Activated naive CD8-positive, alpha-beta T cell (primary cell): ENCODE measurements at regions not wholly inside any gene's neighbourhood (a gene's known extent, or its start where the extent isn't known, plus 50 kb on each side); places are given as distances from the start of the nearest gene placed in this dataset.

ENCODE experiments used
- H3K27ac Mint-ChIP-seq: one replicate; pipeline ENCODE4 v1.8.0; 2021; ENCODE audit warnings: mixed read lengths
- H3K27me3 Mint-ChIP-seq: one replicate; pipeline ENCODE4 v1.8.0; 2021; ENCODE audit warnings: mixed read lengths
- H3K36me3 Mint-ChIP-seq: one replicate; pipeline ENCODE4 v1.8.0; 2021; ENCODE audit warnings: mixed read lengths
- H3K4me1 Mint-ChIP-seq: one replicate; pipeline ENCODE4 v1.8.0; 2021; ENCODE audit warnings: low read depth, mixed read lengths
- H3K4me3 Mint-ChIP-seq: one replicate; pipeline ENCODE4 v1.8.0; 2021; ENCODE audit warnings: mild to moderate bottlenecking, mixed read lengths
- H3K9me3 Mint-ChIP-seq: one replicate; pipeline ENCODE4 v1.8.0; 2021; ENCODE audit warnings: low read depth, mixed read lengths

- H3K9me3 Mint-ChIP-seq = peaks cover 4% of the 10 kb centered on the region
- H3K27ac Mint-ChIP-seq = no peak overlapping the region
- H3K36me3 Mint-ChIP-seq = no peaks in the 10 kb centered on the region
- H3K4me3 Mint-ChIP-seq = no peak overlapping the region
- no peaks in the 10 kb centered on the region for H3K27me3 Mint-ChIP-seq
- H3K4me1 Mint-ChIP-seq = no peaks in the 10 kb centered on the region
Measured at GRCh38 chr5:125464847-125465432, 718.5 kb upstream of the ZNF608 start.

- Mint-ChIP-seq H3K4me1 (no peaks in the 10 kb centered on the region), H3K36me3 (no peaks in the 10 kb centered on the region), H3K9me3 (peaks cover 4% of the 10 kb centered on the region), H3K4me3 (no peak overlapping the region), H3K27ac (no peak overlapping the region), H3K27me3 (no peaks in the 10 kb centered on the region)
Measured at GRCh38 chr5:125465703-125466102, 719.3 kb upstream of the ZNF608 start.

- Mint-ChIP-seq H3K36me3 (no peaks in the 10 kb centered on the region), H3K9me3 (peaks cover 4% of the 10 kb centered on the region), H3K4me3 (no peak overlapping the region), H3K4me1 (no peaks in the 10 kb centered on the region), H3K27me3 (no peaks in the 10 kb centered on the region), H3K27ac (no peak overlapping the region)
Measured at GRCh38 chr5:125467222-125467621, 720.8 kb upstream of the ZNF608 start.

GRCh38 chr5:125470280-125470902, 724.0 kb upstream of the ZNF608 start:
- H3K4me3 Mint-ChIP-seq = no peak overlapping the region
- H3K9me3 Mint-ChIP-seq = peaks cover 4% of the 10 kb centered on the region
- no peak overlapping the region for H3K27ac Mint-ChIP-seq
- H3K4me1 Mint-ChIP-seq = no peaks in the 10 kb centered on the region
- H3K27me3 Mint-ChIP-seq = no peaks in the 10 kb centered on the region
- H3K36me3 Mint-ChIP-seq = no peaks in the 10 kb centered on the region

- H3K4me3 Mint-ChIP-seq = no peak overlapping the region
- H3K27ac Mint-ChIP-seq = no peak overlapping the region
- no peaks in the 10 kb centered on the region for H3K9me3 Mint-ChIP-seq
- H3K4me1 Mint-ChIP-seq = no peaks in the 10 kb centered on the region
- H3K27me3 Mint-ChIP-seq = no peaks in the 10 kb centered on the region
- H3K36me3 Mint-ChIP-seq = no peaks in the 10 kb centered on the region
Measured at GRCh38 chr5:125476901-125477585, 730.6 kb upstream of the ZNF608 start.

- H3K4me1 Mint-ChIP-seq = no peaks in the 10 kb centered on the region
- H3K27me3 Mint-ChIP-seq = no peaks in the 10 kb centered on the region
- no peaks in the 10 kb centered on the region for H3K36me3 Mint-ChIP-seq
- no peak overlapping the region for H3K4me3 Mint-ChIP-seq
- no peak overlapping the region for H3K27ac Mint-ChIP-seq
- no peaks in the 10 kb centered on the region for H3K9me3 Mint-ChIP-seq
Measured at GRCh38 chr5:125477586-125477975, 731.1 kb upstream of the ZNF608 start.

- H3K27me3 Mint-ChIP-seq = no peaks in the 10 kb centered on the region
- no peaks in the 10 kb centered on the region for H3K4me1 Mint-ChIP-seq
- no peak overlapping the region for H3K27ac Mint-ChIP-seq
- no peaks in the 10 kb centered on the region for H3K9me3 Mint-ChIP-seq
- H3K36me3 Mint-ChIP-seq = no peaks in the 10 kb centered on the region
- no peak overlapping the region for H3K4me3 Mint-ChIP-seq
Measured at GRCh38 chr5:125478599-125478998, 732.2 kb upstream of the ZNF608 start.

- H3K27me3 Mint-ChIP-seq = no peaks in the 10 kb centered on the region
- no peak overlapping the region for H3K4me3 Mint-ChIP-seq
- H3K9me3 Mint-ChIP-seq = no peaks in the 10 kb centered on the region
- H3K27ac Mint-ChIP-seq = no peak overlapping the region
- H3K36me3 Mint-ChIP-seq = no peaks in the 10 kb centered on the region
- no peaks in the 10 kb centered on the region for H3K4me1 Mint-ChIP-seq
Measured at GRCh38 chr5:125480911-125481310, 734.5 kb upstream of the ZNF608 start.

GRCh38 chr5:125481506-125482465, 735.3 kb upstream of the ZNF608 start:
- Mint-ChIP-seq H3K4me1 (no peaks in the 10 kb centered on the region), H3K36me3 (no peaks in the 10 kb centered on the region), H3K9me3 (no peaks in the 10 kb centered on the region), H3K27ac (no peak overlapping the region), H3K4me3 (no peak overlapping the region), H3K27me3 (no peaks in the 10 kb centered on the region)

- Mint-ChIP-seq H3K27me3 (no peaks in the 10 kb centered on the region), H3K9me3 (no peaks in the 10 kb centered on the region), H3K4me3 (no peak overlapping the region), H3K27ac (no peak overlapping the region), H3K4me1 (no peaks in the 10 kb centered on the region), H3K36me3 (no peaks in the 10 kb centered on the region)
Measured at GRCh38 chr5:125483609-125484008, 737.2 kb upstream of the ZNF608 start.

GRCh38 chr5:125484272-125484741, 737.9 kb upstream of the ZNF608 start:
- Mint-ChIP-seq H3K27ac (no peak overlapping the region), H3K27me3 (no peaks in the 10 kb centered on the region), H3K4me1 (no peaks in the 10 kb centered on the region), H3K36me3 (no peaks in the 10 kb centered on the region), H3K4me3 (no peak overlapping the region), H3K9me3 (no peaks in the 10 kb centered on the region)

GRCh38 chr5:125484742-125485641, 738.6 kb upstream of the ZNF608 start:
- Mint-ChIP-seq H3K4me1 (no peaks in the 10 kb centered on the region), H3K27ac (no peak overlapping the region), H3K9me3 (no peaks in the 10 kb centered on the region), H3K36me3 (no peaks in the 10 kb centered on the region), H3K27me3 (no peaks in the 10 kb centered on the region), H3K4me3 (no peak overlapping the region)

- no peaks in the 10 kb centered on the region for H3K9me3 Mint-ChIP-seq
- no peak overlapping the region for H3K4me3 Mint-ChIP-seq
- no peaks in the 10 kb centered on the region for H3K27me3 Mint-ChIP-seq
- H3K4me1 Mint-ChIP-seq = no peaks in the 10 kb centered on the region
- no peaks in the 10 kb centered on the region for H3K36me3 Mint-ChIP-seq
- no peak overlapping the region for H3K27ac Mint-ChIP-seq
Measured at GRCh38 chr5:125485771-125486170, 739.3 kb upstream of the ZNF608 start.

GRCh38 chr5:125486634-125487033, 740.2 kb upstream of the ZNF608 start:
- Mint-ChIP-seq H3K9me3 (no peaks in the 10 kb centered on the region), H3K4me3 (no peak overlapping the region), H3K36me3 (no peaks in the 10 kb centered on the region), H3K4me1 (no peaks in the 10 kb centered on the region), H3K27ac (no peak overlapping the region), H3K27me3 (no peaks in the 10 kb centered on the region)
